IMR-90 (cell line): ENCODE measurements at regions not wholly inside any gene's neighbourhood (a gene's known extent, or its start where the extent isn't known, plus 50 kb on each side); places are given as distances from the start of the nearest gene placed in this dataset. TPM values are rescaled to one million over a fixed set of nuclear protein-coding genes. Genes with fewer than 3 reads are reported as not detected.

ENCODE experiments used
- ATAC-seq: fragments of 200-7000 bp; cut with Tn5 transposase; 2 replicates; pipeline ENCODE4 v1.9.1; 2020; ENCODE audit warnings: low read depth, mild to moderate bottlenecking, moderate library complexity
- BruUV-seq: library from RNA; stranded (reverse); fragments of 400-500 nt; replicated peaks from 2 replicates; lab custom pipeline; 2021; lab: Mats Ljungman, UMichigan
- CTCF ChIA-PET: fragments of 300-600 bp; formaldehyde crosslinking; extraction: SDS; loops from one replicate; lab custom pipeline; 2021; ENCODE audit warnings: antibody characterized with exemption; lab: Yijun Ruan, JAX
- POLR2A ChIA-PET: fragments of 300-600 bp; sonication (Branson Sonifier 250); formaldehyde crosslinking; loops from one replicate; lab custom pipeline; 2022; ENCODE audit warnings: antibody characterized with exemption; ENCODE audit not compliant: unreplicated experiment; lab: Charles Lee
- DNase-seq: peaks from one replicate; pipeline ENCODE4 v3.0.0; 2013
- H2AFZ ChIP-seq: replicated peaks from 2 replicates; pipeline ENCODE3; 2013; ENCODE audit warnings: low read length, mild to moderate bottlenecking; ENCODE audit not compliant: poor library complexity
- H2AK5ac ChIP-seq: 2 replicates; pipeline ENCODE4 v1.6.1; 2013; ENCODE audit warnings: low read depth, low read length, inconsistent platforms
- H2AK9ac ChIP-seq: replicated peaks from 2 replicates; pipeline ENCODE3; 2013; ENCODE audit warnings: mild to moderate bottlenecking, low read depth, low read length, moderate library complexity; ENCODE audit not compliant: poor library complexity
- H2BK120ac ChIP-seq: 2 replicates; pipeline ENCODE4 v1.6.1; 2013; ENCODE audit warnings: low read depth, low read length, inconsistent platforms
- H2BK15ac ChIP-seq: 3 replicates; pipeline ENCODE4 v1.6.1; 2013; ENCODE audit warnings: low read depth, low read length, inconsistent platforms
- H2BK20ac ChIP-seq: 2 replicates; pipeline ENCODE4 v1.6.1; 2013; ENCODE audit warnings: low read depth, mild to moderate bottlenecking, inconsistent platforms, low read length, moderate library complexity
- H2BK5ac ChIP-seq: 2 replicates; pipeline ENCODE4 v1.6.1; 2013; ENCODE audit warnings: mild to moderate bottlenecking, low read depth, low read length, inconsistent platforms; ENCODE audit not compliant: poor library complexity, severe bottlenecking
- H3K14ac ChIP-seq: replicated peaks from 2 replicates; pipeline ENCODE4 v1.6.1; 2013; ENCODE audit warnings: low read depth, low read length, inconsistent platforms
- H3K18ac ChIP-seq: 2 replicates; pipeline ENCODE4 v1.6.1; 2013; ENCODE audit warnings: low read depth, low read length, control low read depth
- H3K23ac ChIP-seq: 2 replicates; pipeline ENCODE4 v1.6.1; 2013; ENCODE audit warnings: low read depth, low read length, inconsistent platforms
- H3K27ac ChIP-seq: 2 replicates; pipeline ENCODE4 v1.5.1; 2013; ENCODE audit warnings: mild to moderate bottlenecking, control low read depth, low read length; ENCODE audit not compliant: insufficient read depth
- H3K27me3 ChIP-seq: 2 replicates; pipeline ENCODE4 v1.6.1; 2013; ENCODE audit warnings: low read length; ENCODE audit not compliant: control insufficient read depth, insufficient read depth
- H3K36me3 ChIP-seq: 2 replicates; pipeline ENCODE4 v1.6.1; 2013; ENCODE audit warnings: low read length, mixed read lengths; ENCODE audit not compliant: control insufficient read depth, insufficient read depth
- H3K4ac ChIP-seq: 2 replicates; pipeline ENCODE4 v1.6.1; 2013; ENCODE audit warnings: low read depth, low read length, inconsistent platforms
- H3K4me1 ChIP-seq: 2 replicates; pipeline ENCODE4 v1.6.1; 2013; ENCODE audit warnings: low read length, mixed read lengths; ENCODE audit not compliant: control insufficient read depth, insufficient read depth
- H3K4me2 ChIP-seq: 2 replicates; pipeline ENCODE4 v1.6.1; 2013; ENCODE audit warnings: low read depth, mild to moderate bottlenecking, control low read depth, low read length, moderate library complexity
- H3K4me3 ChIP-seq: 2 replicates; pipeline ENCODE4 v1.5.1; 2013; ENCODE audit warnings: low read depth, mild to moderate bottlenecking, control low read depth, low read length, moderate library complexity; ENCODE audit not compliant: insufficient read depth
- H3K56ac ChIP-seq: 2 replicates; pipeline ENCODE4 v1.6.1; 2013; ENCODE audit warnings: low read length, inconsistent platforms; ENCODE audit not compliant: insufficient read depth; ENCODE audit errors: extremely low read depth
- H3K79me1 ChIP-seq, 2 experiments: 2 replicates each; pipeline ENCODE4 v1.6.1; 2013; ENCODE audit warnings: low read length in 2 of 2, inconsistent platforms in 1 of 2, low read depth in 1 of 2
- H3K9ac ChIP-seq: 2 replicates; pipeline ENCODE4 v1.6.1; 2013; ENCODE audit warnings: low read depth, low read length, control low read depth
- H3K9me1 ChIP-seq: 2 replicates; pipeline ENCODE4 v1.6.1; 2013; ENCODE audit warnings: low read length, inconsistent platforms; ENCODE audit not compliant: insufficient read depth
- H3K9me3 ChIP-seq: 2 replicates; pipeline ENCODE4 v1.6.1; 2013; ENCODE audit warnings: low read length; ENCODE audit not compliant: control insufficient read depth, insufficient read depth
- H4K20me1 ChIP-seq: 2 replicates; pipeline ENCODE4 v1.6.1; 2013; ENCODE audit warnings: low read length, inconsistent platforms; ENCODE audit not compliant: insufficient read depth
- H4K5ac ChIP-seq: 2 replicates; pipeline ENCODE4 v1.6.1; 2013; ENCODE audit warnings: mild to moderate bottlenecking, low read depth, low read length, control low read depth
- H4K8ac ChIP-seq, 2 experiments: 2 replicates each; pipeline ENCODE4 v1.6.1; 2013; ENCODE audit warnings: low read depth in 2 of 2, low read length in 2 of 2, control low read depth in 1 of 2, inconsistent platforms in 1 of 2
- H4K91ac ChIP-seq: 2 replicates; pipeline ENCODE4 v1.6.1; 2013; ENCODE audit warnings: low read depth, low read length, inconsistent platforms; ENCODE audit not compliant: insufficient read depth
- CTCF ChIP-seq: conservative IDR thresholded peaks from 2 replicates; pipeline ENCODE4 v1.5.1; 2012; ENCODE audit warnings: mild to moderate bottlenecking, low read depth, low read length, improper control_type of control experiment
- FOS ChIP-seq: fragments of 150-350 bp; IDR thresholded peaks from 2 replicates; pipeline ENCODE4 v1.6.1; 2016; ENCODE audit warnings: low read depth, low read length
- MAZ ChIP-seq: IDR thresholded peaks from 2 replicates; pipeline ENCODE4 v1.6.1; 2012; ENCODE audit warnings: low read depth, mild to moderate bottlenecking, low read length, improper control_type of control experiment, moderate library complexity, borderline replicate concordance
- RFX5 ChIP-seq: IDR thresholded peaks from 2 replicates; pipeline ENCODE4 v1.8.0; 2012; ENCODE audit warnings: low read depth, mild to moderate bottlenecking, low read length, moderate library complexity
- WGBS, 2 experiments: methylation state at CpG; one replicate each; pipeline versions ENCODE4 v1.1.5 to v1.1.7; 2013; ENCODE audit warnings: missing lambda C conversion rate in 2 of 2; ENCODE audit not compliant: insufficient read length in 1 of 2; ENCODE audit errors: extremely low coverage in 2 of 2; 5-methylcytosine and 5-hydroxymethylcytosine counted together
- dilution Hi-C: fragments of 300-500 bp; cut with HindIII; formaldehyde crosslinking; loops from one replicate; pipeline ENCODE4 v1.14.3; 2018; ENCODE audit warnings: low sequenced_read_pairs; ENCODE audit not compliant: unreplicated experiment
- in situ Hi-C: fragments of 300-500 bp; cut with MboI; formaldehyde crosslinking; loops from 3 replicates; pipeline ENCODE4 v1.14.3; 2019; ENCODE audit warnings: low sequenced_read_pairs, inconsistent platforms, mixed read lengths
- intact Hi-C: fragments of 100-400 bp; cut with micrococcal nuclease; formaldehyde crosslinking; loops from 2 replicates; pipeline ENCODE4 v1.10.0; 2022
- microRNA-seq, 2 experiments: library from miRNA; stranded (forward) in 1 of 2; unstranded in 1 of 2; fragments of 10-50 nt in 1 of 2; fragments of <30 nt in 1 of 2; gene quantifications in 1 of 2; microRNA quantifications in 1 of 2; one replicate each; pipeline versions ENCODE3 to v1.1.0; 2013 to 2020; ENCODE audit not compliant: insufficient read depth in 1 of 2, insufficient read length in 1 of 2, unreplicated experiment in 1 of 2
- small RNA-seq, 5 experiments: library from RNA; depleted of rRNA; stranded (forward); fragments of <200 nt; gene quantifications; one replicate each; pipeline ENCODE3, GENCODE V24; 2012

- POLR2A ChIA-PET, result no interaction called here
- DNase-seq (no peak), ATAC-seq (no peak)
- Histone ChIP-seq H2BK5ac (no peak overlapping the region), H3K36me3 (no peaks in the 10 kb centered on the region), H2AFZ (no peak overlapping the region), H3K9me3 (no peaks in the 10 kb centered on the region), H3K9ac (no peak overlapping the region), H3K79me1 (no peaks in the 10 kb centered on the region), H3K14ac (no peak overlapping the region), H4K20me1 (no peaks in the 10 kb centered on the region), H3K4ac (no peak overlapping the region), H3K4me3 (no peak overlapping the region), H2AK5ac (no peak overlapping the region), H2BK15ac (no peak overlapping the region), H2BK120ac (no peak overlapping the region), H4K8ac (no peak overlapping the region), H3K27ac (no peak overlapping the region), H3K56ac (no peak overlapping the region), H3K18ac (no peak overlapping the region), H3K27me3 (no peaks in the 10 kb centered on the region), H3K4me2 (no peak overlapping the region), H2AK9ac (no peak overlapping the region), H2BK20ac (no peak overlapping the region), H3K4me1 (no peaks in the 10 kb centered on the region), H4K91ac (no peak overlapping the region), H3K23ac (no peak overlapping the region), H4K5ac (no peak overlapping the region), H3K9me1 (no peaks in the 10 kb centered on the region)
- in situ Hi-C loops, result no loop called here
- BruUV-seq, result no TSS peak
- CTCF ChIA-PET, result no interaction called here
- intact Hi-C loops, result no loop called here
- whole genome bisulfite sequencing, 2 experiments, result no CpG with 5 or more reads among the region's 1 CpG
- TF ChIP-seq FOS (no peak), RFX5 (no peak), CTCF (no peak), MAZ (no peak)
- dilution Hi-C loops, result no loop called here
Observed at GRCh38 chr7:94856643-94857042, 50.8 kb upstream of the PPP1R9A start.

Small RNAs in the stretch of these regions (microRNA-seq; reads per million reads assigned to microRNA genes)
- not detected for gene RN7SKP129 (ENCODE audit: insufficient read depth, insufficient read length)
- not detected for gene RNU6-956P (ENCODE audit: insufficient read depth, insufficient read length)

Small RNAs in the stretch of these regions (small RNA-seq; reads per million reads assigned to genes)
- 0 reads per million in 5 experiments for gene RN7SKP129
- 0 reads per million in 5 experiments for gene RNU6-956P
